Osteoblast (primary cell): ENCODE measurements at regions not wholly inside any gene's neighbourhood (a gene's known extent, or its start where the extent isn't known, plus 50 kb on each side); places are given as distances from the start of the nearest gene placed in this dataset.

ENCODE experiments used
- DNase-seq: peaks from one replicate; pipeline ENCODE4 v3.0.0; 2011; ENCODE audit warnings: low spot score, mixed read lengths; ENCODE audit not compliant: insufficient read length; ENCODE audit errors: missing footprints
- H2AFZ ChIP-seq: 2 replicates; pipeline ENCODE4 v1.6.0; 2011; ENCODE audit warnings: mild to moderate bottlenecking, low read length
- H3K27ac ChIP-seq: 2 replicates; pipeline ENCODE4 v1.5.1; 2011; ENCODE audit warnings: mild to moderate bottlenecking, low read depth, low read length, moderate library complexity
- H3K27me3 ChIP-seq: 2 replicates; pipeline ENCODE4 v1.6.0; 2012; ENCODE audit warnings: mild to moderate bottlenecking, control low read depth, inconsistent platforms, low read length, moderate library complexity; ENCODE audit not compliant: insufficient read depth
- H3K36me3 ChIP-seq: 2 replicates; pipeline ENCODE4 v1.5.1; 2011; ENCODE audit warnings: mild to moderate bottlenecking, low read length, control low read depth, moderate library complexity; ENCODE audit not compliant: insufficient read depth
- H3K4me1 ChIP-seq: 2 replicates; pipeline ENCODE4 v1.5.1; 2011; ENCODE audit warnings: mild to moderate bottlenecking, low read length, control low read depth, moderate library complexity; ENCODE audit not compliant: insufficient read depth
- H3K4me2 ChIP-seq: 2 replicates; pipeline ENCODE4 v1.6.0; 2011; ENCODE audit warnings: mild to moderate bottlenecking, low read length; ENCODE audit not compliant: insufficient read depth
- H3K4me3 ChIP-seq: fragments of 200-600 bp; sonication (generic); 3 replicates; pipeline ENCODE4 v1.5.1; 2012; ENCODE audit warnings: mild to moderate bottlenecking, low read length, inconsistent platforms; ENCODE audit not compliant: insufficient read depth
- H3K79me2 ChIP-seq: 2 replicates; pipeline ENCODE4 v1.6.0; 2012; ENCODE audit warnings: mild to moderate bottlenecking, low read length, control low read depth, inconsistent platforms; ENCODE audit not compliant: insufficient read depth
- H3K9me3 ChIP-seq: 2 replicates; pipeline ENCODE4 v1.5.1; 2011; ENCODE audit warnings: low read depth, low read length, control low read depth
- H4K20me1 ChIP-seq: 2 replicates; pipeline ENCODE4 v1.6.0; 2012; ENCODE audit warnings: mild to moderate bottlenecking, low read length, control low read depth; ENCODE audit not compliant: insufficient read depth
- CTCF ChIP-seq: IDR thresholded peaks from 2 replicates; pipeline ENCODE4 v1.5.1; 2011; ENCODE audit warnings: mild to moderate bottlenecking, low read depth, low read length, moderate library complexity; ENCODE audit errors: extremely low read depth

- H3K9me3 ChIP-seq, result no peaks in the 10 kb centered on the region
- H3K4me3 ChIP-seq, result no peak overlapping the region
- no peaks in the 10 kb centered on the region for H3K79me2 ChIP-seq
- DNase-seq, result no peak
- no peak overlapping the region for H3K4me2 ChIP-seq
- H3K36me3 ChIP-seq, result no peaks in the 10 kb centered on the region
- no peak for TF ChIP-seq CTCF
- H3K27me3 ChIP-seq, result no peaks in the 10 kb centered on the region
- peaks cover 25% of the 10 kb centered on the region for H3K4me1 ChIP-seq
- H2AFZ ChIP-seq, result no peak overlapping the region
- H4K20me1 ChIP-seq, result no peaks in the 10 kb centered on the region
- H3K27ac ChIP-seq, result no peak overlapping the region
Measured at GRCh38 chr1:60277269-60277668, 203.7 kb upstream of the C1orf87 start.

GRCh38 chr1:60274422-60275290 is 201.1 kb upstream of the C1orf87 start:
- Histone ChIP-seq H4K20me1 (no peaks in the 10 kb centered on the region), H3K79me2 (no peaks in the 10 kb centered on the region), H3K4me3 (no peak overlapping the region), H3K36me3 (no peaks in the 10 kb centered on the region), H3K27me3 (no peaks in the 10 kb centered on the region), H3K9me3 (no peaks in the 10 kb centered on the region), H3K27ac (no peak overlapping the region), H3K4me1 (peaks cover 3% of the 10 kb centered on the region), H2AFZ (peak overlapping the region; percentile 8), H3K4me2 (peak overlapping the region; percentile 4)
- no peak for TF ChIP-seq CTCF
- DNase-seq, result no peak

- Histone ChIP-seq H2AFZ (no peak overlapping the region), H3K27ac (no peak overlapping the region), H3K4me2 (no peak overlapping the region), H3K79me2 (no peaks in the 10 kb centered on the region), H3K36me3 (no peaks in the 10 kb centered on the region), H3K27me3 (no peaks in the 10 kb centered on the region), H4K20me1 (no peaks in the 10 kb centered on the region), H3K4me3 (no peak overlapping the region), H3K4me1 (no peaks in the 10 kb centered on the region), H3K9me3 (no peaks in the 10 kb centered on the region)
- no peak for DNase-seq
- TF ChIP-seq CTCF, result no peak
Measured at GRCh38 chr1:60273185-60273584, 199.6 kb upstream of the C1orf87 start.

- Histone ChIP-seq H4K20me1 (no peaks in the 10 kb centered on the region), H3K4me1 (peaks cover 5% of the 10 kb centered on the region), H3K36me3 (no peaks in the 10 kb centered on the region), H3K4me3 (no peak overlapping the region), H2AFZ (no peak overlapping the region), H3K9me3 (no peaks in the 10 kb centered on the region), H3K27me3 (no peaks in the 10 kb centered on the region), H3K27ac (no peak overlapping the region), H3K4me2 (no peak overlapping the region), H3K79me2 (no peaks in the 10 kb centered on the region)
- no peak for DNase-seq
- TF ChIP-seq CTCF, result no peak
Measured at GRCh38 chr1:60271041-60271440, 197.5 kb upstream of the C1orf87 start.
